ENCODE measurements at regions not wholly inside any gene's neighbourhood (a gene's known extent, or its start where the extent isn't known, plus 50 kb on each side); places are given as distances from the start of the nearest gene placed in this dataset.

- Histone ChIP-seq H3K79me2 (replicated peaks; ENCODE audit: insufficient read depth) (no peaks in the 10 kb centered on the region), H3K4me2 (no peak overlapping the region), H3K27me3 (ENCODE audit: insufficient read depth) (no peaks in the 10 kb centered on the region), H3K9me2 (ENCODE audit: insufficient read depth) (no peaks in the 10 kb centered on the region), H4K20me1 (replicated peaks; ENCODE audit: insufficient read depth) (no peaks in the 10 kb centered on the region), H2AFZ (no peak overlapping the region), H3F3A (replicated peaks; ENCODE audit: low read depth) (no peaks in the 10 kb centered on the region), H3K27ac (ENCODE audit: low read depth) (no peak overlapping the region), H3K36me3 (ENCODE audit: insufficient read depth) (no peaks in the 10 kb centered on the region), H3K4me3 (no peak overlapping the region), H3K4me1 (ENCODE audit: insufficient read depth) (no peaks in the 10 kb centered on the region)
- Mint-ChIP-seq H3K27ac (peak overlapping the region; percentile 25; the same call in 1 of the 2 replicates), H3K9me3 (no peaks in the 10 kb centered on the region), H3K36me3 (ENCODE audit: low read depth) (no peaks in the 10 kb centered on the region), H3K4me3 (no peak overlapping the region), H3K27me3 (ENCODE audit: insufficient read depth, low read depth, poor library complexity) (no peaks in the 10 kb centered on the region), H3K4me1 (no peaks in the 10 kb centered on the region; the same call in 2 of the 3 replicates)
- peak; percentile 85 to 94 for TF ChIP-seq CTCF (conservative IDR thresholded peaks at IDR 0.05; ENCODE audit: low read depth in 2 of 2)
- TF ChIP-seq REST (IDR thresholded peaks at IDR 0.05; ENCODE audit: unreplicated experiment), result no peak
- peak; percentile 84 for DNase-seq (ENCODE audit: low spot score)
- peak; percentile 79 for ATAC-seq
These were observed 112.0 kb upstream of the COL21A1 start for GRCh38 chr6:56359201-56359899.

- Mint-ChIP-seq H3K4me1 (no peaks in the 10 kb centered on the region; the same call in 2 of the 3 replicates), H3K27me3 (ENCODE audit: insufficient read depth, low read depth, poor library complexity) (no peaks in the 10 kb centered on the region), H3K36me3 (ENCODE audit: low read depth) (0 out of 3 replicates have a peak, but pooled peaks cover 2% of the 10 kb centered on the region), H3K9me3 (peaks cover 12% of the 10 kb centered on the region; the same call in 2 of the 3 replicates), H3K4me3 (no peak overlapping the region), H3K27ac (no peak overlapping the region)
- H4K20me1 ChIP-seq (replicated peaks; ENCODE audit: insufficient read depth), result no peaks in the 10 kb centered on the region
- no peak overlapping the region for H3K27ac ChIP-seq (ENCODE audit: low read depth)
- H3F3A ChIP-seq (replicated peaks; ENCODE audit: low read depth), result no peaks in the 10 kb centered on the region
- no peaks in the 10 kb centered on the region for H3K27me3 ChIP-seq (ENCODE audit: insufficient read depth)
- ATAC-seq, result no peak
- H3K36me3 ChIP-seq (ENCODE audit: insufficient read depth), result no peaks in the 10 kb centered on the region
- H2AFZ ChIP-seq, result no peak overlapping the region
- no peak overlapping the region for H3K4me2 ChIP-seq
- no peaks in the 10 kb centered on the region for H3K79me2 ChIP-seq (replicated peaks; ENCODE audit: insufficient read depth)
- H3K4me3 ChIP-seq, result no peak overlapping the region
- no peak for DNase-seq (ENCODE audit: low spot score)
- H3K4me1 ChIP-seq (ENCODE audit: insufficient read depth), result no peaks in the 10 kb centered on the region
- no peaks in the 10 kb centered on the region for H3K9me2 ChIP-seq (ENCODE audit: insufficient read depth)
- TF ChIP-seq ZNF331 (CRISPR knock-in tag; IDR thresholded peaks at IDR 0.05; ENCODE audit: low read depth) (no peak), ETS1 (IDR thresholded peaks at IDR 0.05) (no peak), REST (IDR thresholded peaks at IDR 0.05; ENCODE audit: unreplicated experiment) (no peak)
These were observed 110.4 kb upstream of the COL21A1 start for GRCh38 chr6:56357616-56358373.
